Activated T-cell treated with anti-CD3 and anti-CD28 coated beads, Interleukin-2, amount 50 U/mL, for 4 hours (primary cell): ENCODE measurements at regions not wholly inside any gene's neighbourhood (a gene's known extent, or its start where the extent isn't known, plus 50 kb on each side); places are given as distances from the start of the nearest gene placed in this dataset.

Experiments used
- ATAC-seq, 2 donors: fragments of 200-7000 bp; cut with Tn5 transposase; one replicate each; pipeline ENCODE4 v1.10.0; 2021
- DNase-seq: peaks from one replicate; pipeline ENCODE4 v3.0.0-alpha.2; 2020
- H3K27me3 Mint-ChIP-seq: one replicate; pipeline ENCODE4 v1.8.0; 2021; ENCODE audit warnings: low read depth, mixed read lengths
- H3K36me3 Mint-ChIP-seq: one replicate; pipeline ENCODE4 v1.8.0; 2022; ENCODE audit warnings: mixed read lengths; ENCODE audit not compliant: insufficient read depth
- H3K4me1 Mint-ChIP-seq: one replicate; pipeline ENCODE4 v1.8.0; 2021; ENCODE audit warnings: low read depth, mixed read lengths
- H3K4me3 Mint-ChIP-seq: one replicate; pipeline ENCODE4 v1.8.0; 2021; ENCODE audit warnings: mild to moderate bottlenecking, moderate library complexity, mixed read lengths
- H3K9me3 Mint-ChIP-seq: one replicate; pipeline ENCODE4 v1.8.0; 2021; ENCODE audit warnings: mixed read lengths

- Mint-ChIP-seq H3K36me3 (no peaks in the 10 kb centered on the region), H3K9me3 (peaks cover 2% of the 10 kb centered on the region), H3K4me1 (no peaks in the 10 kb centered on the region), H3K27me3 (no peaks in the 10 kb centered on the region), H3K4me3 (no peak overlapping the region)
- no peak for ATAC-seq
- no peak for DNase-seq
Observed at GRCh38 chr4:180217070-180217469, 2026.1 kb upstream of the TENM3 start.

- no peak for ATAC-seq
- H3K4me3 Mint-ChIP-seq: no peak overlapping the region
- H3K27me3 Mint-ChIP-seq: no peaks in the 10 kb centered on the region
Observed at GRCh38 chr4:180219080-180219479, 2024.1 kb upstream of the TENM3 start.

GRCh38 chr4:180225977-180226376, 2017.2 kb upstream of the TENM3 start:
- peaks cover 7% of the 10 kb centered on the region for H3K9me3 Mint-ChIP-seq
- H3K36me3 Mint-ChIP-seq: no peaks in the 10 kb centered on the region
- H3K4me3 Mint-ChIP-seq: no peak overlapping the region
- no peaks in the 10 kb centered on the region for H3K4me1 Mint-ChIP-seq
- no peaks in the 10 kb centered on the region for H3K27me3 Mint-ChIP-seq
- no peak for DNase-seq
- ATAC-seq: no peak

More at GRCh38 chr4:180219080-180219479, 2024.1 kb upstream of the TENM3 start:
- Mint-ChIP-seq H3K9me3 (peaks cover 10% of the 10 kb centered on the region), H3K4me1 (no peaks in the 10 kb centered on the region), H3K36me3 (no peaks in the 10 kb centered on the region)
- no peak for DNase-seq

GRCh38 chr4:180234730-180235129, 2008.5 kb upstream of the TENM3 start:
- H3K4me3 Mint-ChIP-seq: no peak overlapping the region
- H3K27me3 Mint-ChIP-seq: no peaks in the 10 kb centered on the region
- no peaks in the 10 kb centered on the region for H3K9me3 Mint-ChIP-seq
- no peaks in the 10 kb centered on the region for H3K4me1 Mint-ChIP-seq
- ATAC-seq (no peak), DNase-seq (no peak)
- no peaks in the 10 kb centered on the region for H3K36me3 Mint-ChIP-seq

- H3K36me3 Mint-ChIP-seq: no peaks in the 10 kb centered on the region
- H3K9me3 Mint-ChIP-seq: peaks cover 11% of the 10 kb centered on the region
- H3K4me1 Mint-ChIP-seq: no peaks in the 10 kb centered on the region
- H3K4me3 Mint-ChIP-seq: no peak overlapping the region
- H3K27me3 Mint-ChIP-seq: no peaks in the 10 kb centered on the region
- DNase-seq: no peak
- ATAC-seq: no peak
Observed at GRCh38 chr4:180240670-180241069, 2002.5 kb upstream of the TENM3 start.

- Mint-ChIP-seq H3K9me3 (peaks cover 6% of the 10 kb centered on the region), H3K4me3 (no peak overlapping the region)
- DNase-seq: no peak
Observed at GRCh38 chr4:180253419-180253818, 1989.8 kb upstream of the TENM3 start.

GRCh38 chr4:180261346-180261745, 1981.9 kb upstream of the TENM3 start:
- no peak for DNase-seq
- ATAC-seq: no peak
- Mint-ChIP-seq H3K4me3 (no peak overlapping the region), H3K4me1 (no peaks in the 10 kb centered on the region), H3K27me3 (no peaks in the 10 kb centered on the region), H3K9me3 (peaks cover 3% of the 10 kb centered on the region), H3K36me3 (no peaks in the 10 kb centered on the region)

More at GRCh38 chr4:180253419-180253818, 1989.8 kb upstream of the TENM3 start:
- Mint-ChIP-seq H3K36me3 (no peaks in the 10 kb centered on the region), H3K4me1 (no peaks in the 10 kb centered on the region), H3K27me3 (no peaks in the 10 kb centered on the region)
- ATAC-seq: no peak

- no peaks in the 10 kb centered on the region for H3K27me3 Mint-ChIP-seq
- H3K4me3 Mint-ChIP-seq: no peak overlapping the region
- H3K36me3 Mint-ChIP-seq: no peaks in the 10 kb centered on the region
- H3K9me3 Mint-ChIP-seq: peaks cover 22% of the 10 kb centered on the region
- no peak for ATAC-seq
- DNase-seq: no peak
- no peaks in the 10 kb centered on the region for H3K4me1 Mint-ChIP-seq
Observed at GRCh38 chr4:180280076-180280475, 1963.1 kb upstream of the TENM3 start.

GRCh38 chr4:180280726-180281297, 1962.4 kb upstream of the TENM3 start:
- Mint-ChIP-seq H3K4me1 (no peaks in the 10 kb centered on the region), H3K9me3 (peaks cover 22% of the 10 kb centered on the region), H3K27me3 (no peaks in the 10 kb centered on the region), H3K4me3 (no peak overlapping the region), H3K36me3 (no peaks in the 10 kb centered on the region)
- ATAC-seq: no peak
- no peak for DNase-seq

- Mint-ChIP-seq H3K9me3 (peaks cover 16% of the 10 kb centered on the region), H3K27me3 (no peaks in the 10 kb centered on the region), H3K4me1 (no peaks in the 10 kb centered on the region), H3K36me3 (no peaks in the 10 kb centered on the region), H3K4me3 (no peak overlapping the region)
- ATAC-seq (no peak), DNase-seq (no peak)
Observed at GRCh38 chr4:180281724-180282123, 1961.5 kb upstream of the TENM3 start.

GRCh38 chr4:180284267-180284666, 1958.9 kb upstream of the TENM3 start:
- no peak for DNase-seq
- H3K4me3 Mint-ChIP-seq: no peak overlapping the region
- H3K36me3 Mint-ChIP-seq: no peaks in the 10 kb centered on the region
- ATAC-seq: no peak
- H3K27me3 Mint-ChIP-seq: no peaks in the 10 kb centered on the region
- peaks cover 11% of the 10 kb centered on the region for H3K9me3 Mint-ChIP-seq
- H3K4me1 Mint-ChIP-seq: no peaks in the 10 kb centered on the region

- no peaks in the 10 kb centered on the region for H3K27me3 Mint-ChIP-seq
- H3K4me1 Mint-ChIP-seq: no peaks in the 10 kb centered on the region
- no peaks in the 10 kb centered on the region for H3K36me3 Mint-ChIP-seq
- DNase-seq (no peak), ATAC-seq (no peak)
- H3K9me3 Mint-ChIP-seq: peaks cover 10% of the 10 kb centered on the region
- no peak overlapping the region for H3K4me3 Mint-ChIP-seq
Observed at GRCh38 chr4:180285796-180286195, 1957.4 kb upstream of the TENM3 start.

- H3K4me3 Mint-ChIP-seq: no peak overlapping the region
- no peak for ATAC-seq
- H3K36me3 Mint-ChIP-seq: no peaks in the 10 kb centered on the region
- no peak for DNase-seq
- H3K9me3 Mint-ChIP-seq: peaks cover 4% of the 10 kb centered on the region
- H3K4me1 Mint-ChIP-seq: no peaks in the 10 kb centered on the region
- H3K27me3 Mint-ChIP-seq: no peaks in the 10 kb centered on the region
Observed at GRCh38 chr4:180292339-180292738, 1950.9 kb upstream of the TENM3 start.

GRCh38 chr4:180296036-180296599, 1947.1 kb upstream of the TENM3 start:
- Mint-ChIP-seq H3K4me3 (no peak overlapping the region), H3K9me3 (peaks cover 13% of the 10 kb centered on the region), H3K36me3 (no peaks in the 10 kb centered on the region), H3K4me1 (no peaks in the 10 kb centered on the region), H3K27me3 (no peaks in the 10 kb centered on the region)
- no peak for ATAC-seq
- DNase-seq: no peak

- Mint-ChIP-seq H3K4me3 (no peak overlapping the region), H3K9me3 (peaks cover 15% of the 10 kb centered on the region), H3K27me3 (no peaks in the 10 kb centered on the region), H3K36me3 (no peaks in the 10 kb centered on the region), H3K4me1 (no peaks in the 10 kb centered on the region)
- DNase-seq (no peak), ATAC-seq (no peak)
Observed at GRCh38 chr4:180304321-180304720, 1938.9 kb upstream of the TENM3 start.
